OCI-LY3 (cell line): ENCODE measurements at regions not wholly inside any gene's neighbourhood (a gene's known extent, or its start where the extent isn't known, plus 50 kb on each side); places are given as distances from the start of the nearest gene placed in this dataset.
"Not testable (repeated sequence)": the region's sequence is repeated elsewhere in the genome, so short reads cannot be mapped to it uniquely, and the experiment has no call there.

Experiments
- H2AFZ ChIP-seq: fragments of 200-600, 300-600 bp; shearing (Covaris generic); 2 replicates; pipeline ENCODE4 v1.6.0; 2014; ENCODE audit warnings: antibody characterized with exemption, low read depth, low read length
- H3K27ac ChIP-seq: fragments of 200-600, 300-600 bp; sonication (generic); 2 replicates; pipeline ENCODE4 v1.5.1; 2014; ENCODE audit warnings: mild to moderate bottlenecking, low read length, moderate library complexity, mixed read lengths
- H3K27me3 ChIP-seq: fragments of 200-600, 300-600 bp; sonication (generic); 2 replicates; pipeline ENCODE4 v1.6.1; 2014; ENCODE audit warnings: low read depth, low read length, mixed read lengths
- H3K36me3 ChIP-seq: fragments of 200-600, 300-600 bp; sonication (generic); replicated peaks from 2 replicates; pipeline ENCODE3; 2014; ENCODE audit warnings: low read depth, low read length, mixed read lengths
- H3K4me1 ChIP-seq: fragments of 300-600, 200-600 bp; sonication (generic); 2 replicates; pipeline ENCODE4 v1.6.1; 2014; ENCODE audit warnings: low read length, mixed read lengths
- H3K4me2 ChIP-seq: fragments of 200-600, 300-600 bp; sonication (generic); 2 replicates; pipeline ENCODE4 v1.6.1; 2014; ENCODE audit warnings: low read length, mixed read lengths
- H3K4me3 ChIP-seq: fragments of 300-600, 200-600 bp; sonication (generic); 2 replicates; pipeline ENCODE4 v1.5.1; 2014; ENCODE audit warnings: antibody characterized with exemption, mild to moderate bottlenecking, low read length, moderate library complexity
- H3K79me2 ChIP-seq: fragments of 300-600, 200-600 bp; shearing (Covaris generic); 2 replicates; pipeline ENCODE4 v1.6.1; 2014; ENCODE audit warnings: mild to moderate bottlenecking, low read length, mixed read lengths
- H3K9ac ChIP-seq: fragments of 300-600, 200-600 bp; shearing (Covaris generic); 2 replicates; pipeline ENCODE4 v1.6.0; 2014; ENCODE audit warnings: mild to moderate bottlenecking, low read length, moderate library complexity
- H3K9me3 ChIP-seq: fragments of 200-600, 300-600 bp; shearing (Covaris generic); 2 replicates; pipeline ENCODE4 v1.6.1; 2014; ENCODE audit warnings: low read length, mixed read lengths; ENCODE audit not compliant: insufficient read depth
- H4K20me1 ChIP-seq: fragments of 200-600, 300-600 bp; sonication (generic); 2 replicates; pipeline ENCODE4 v1.6.1; 2016; ENCODE audit warnings: low read length, mixed read lengths; ENCODE audit not compliant: insufficient read depth
- CTCF ChIP-seq: fragments of 200-600, 300-600 bp; sonication (generic); IDR thresholded peaks from 2 replicates; pipeline ENCODE4 v1.5.1; 2014; ENCODE audit warnings: antibody characterized with exemption, low read length, low read depth
- EZH2phosphoT487 ChIP-seq: fragments of 200-600 bp; shearing (Covaris generic); IDR thresholded peaks from 2 replicates; pipeline ENCODE4 v1.6.1; 2018; ENCODE audit warnings: antibody characterized with exemption, mixed run types, low read depth

DNA sequence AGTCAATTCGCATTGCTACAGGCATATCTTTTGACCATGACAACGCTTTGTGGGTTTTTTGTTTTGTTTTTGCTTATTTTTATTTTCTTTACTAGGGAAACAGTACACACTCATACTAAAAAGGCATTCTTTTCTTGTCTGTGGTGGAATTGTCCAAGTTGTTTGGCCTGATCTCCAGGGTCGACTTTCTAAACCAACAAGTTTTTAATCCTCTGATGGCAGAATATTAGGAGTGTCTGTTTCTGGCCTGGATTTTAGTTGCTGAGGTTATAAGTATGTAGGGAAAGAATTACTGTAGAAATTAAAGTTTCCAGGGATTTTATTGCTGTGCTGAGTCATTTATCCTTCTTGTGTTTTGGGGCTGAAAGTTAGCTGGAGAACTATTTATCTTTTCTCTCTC lies 218.5 kb downstream of the TAF11L14 start:
- no peaks in the 10 kb centered on the region for H3K4me1 ChIP-seq
- no peaks in the 10 kb centered on the region for H3K27me3 ChIP-seq
- H3K36me3 ChIP-seq = no peaks in the 10 kb centered on the region
- H2AFZ ChIP-seq = no peak overlapping the region
- no peak overlapping the region for H3K9ac ChIP-seq
- H3K27ac ChIP-seq = no peak overlapping the region
- no peaks in the 10 kb centered on the region for H3K9me3 ChIP-seq
- no peak overlapping the region for H3K4me3 ChIP-seq
- no peaks in the 10 kb centered on the region for H3K79me2 ChIP-seq
- H3K4me2 ChIP-seq = no peak overlapping the region
- no peaks in the 10 kb centered on the region for H4K20me1 ChIP-seq
- no peak for TF ChIP-seq CTCF
- no peak for TF ChIP-seq EZH2phosphoT487

- Histone ChIP-seq H3K4me1 (no peaks in the 10 kb centered on the region), H3K9ac (no peak overlapping the region), H3K36me3 (no peaks in the 10 kb centered on the region), H2AFZ (no peak overlapping the region), H3K79me2 (no peaks in the 10 kb centered on the region), H3K27ac (no peak overlapping the region), H3K4me3 (no peak overlapping the region), H4K20me1 (no peaks in the 10 kb centered on the region), H3K9me3 (no peaks in the 10 kb centered on the region), H3K27me3 (no peaks in the 10 kb centered on the region), H3K4me2 (no peak overlapping the region)
- TF ChIP-seq EZH2phosphoT487 (no peak), CTCF (no peak)
Measured at GRCh38 chr5:17854901-17855300, 220.6 kb downstream of the TAF11L14 start.

DNA sequence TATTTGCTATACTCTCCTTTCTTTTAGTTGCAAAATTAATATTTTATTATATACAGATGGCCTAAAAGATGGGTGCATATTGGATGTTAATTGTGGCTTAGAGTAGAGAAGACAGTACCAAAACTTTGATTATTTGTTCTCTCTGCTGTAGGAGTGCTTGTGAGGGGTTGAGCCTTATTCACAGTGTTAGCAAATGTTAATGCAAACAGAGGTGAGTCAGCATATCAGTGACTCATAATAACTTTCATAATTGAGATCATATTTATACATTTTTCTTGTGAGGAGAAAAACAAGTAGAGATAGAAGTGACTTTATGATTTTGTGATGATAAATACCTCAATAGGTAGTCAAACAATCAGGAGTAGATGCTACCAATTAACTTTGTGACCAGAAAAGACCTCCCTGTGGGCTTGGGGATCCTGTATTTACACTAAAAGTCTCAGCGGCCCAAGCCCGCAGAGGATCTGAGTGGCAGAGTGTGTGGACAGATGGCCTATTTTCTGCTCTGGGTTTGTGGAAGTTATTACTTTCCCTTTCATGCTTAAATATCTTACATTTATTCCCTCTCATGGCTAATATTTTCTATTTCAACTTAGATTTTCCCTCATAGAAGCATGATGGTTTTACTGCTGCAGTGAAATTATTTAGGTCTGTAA lies 226.5 kb downstream of the TAF11L14 start:
- H3K27ac ChIP-seq = no peak overlapping the region
- H3K27me3 ChIP-seq = no peaks in the 10 kb centered on the region
- no peak overlapping the region for H2AFZ ChIP-seq

DNA sequence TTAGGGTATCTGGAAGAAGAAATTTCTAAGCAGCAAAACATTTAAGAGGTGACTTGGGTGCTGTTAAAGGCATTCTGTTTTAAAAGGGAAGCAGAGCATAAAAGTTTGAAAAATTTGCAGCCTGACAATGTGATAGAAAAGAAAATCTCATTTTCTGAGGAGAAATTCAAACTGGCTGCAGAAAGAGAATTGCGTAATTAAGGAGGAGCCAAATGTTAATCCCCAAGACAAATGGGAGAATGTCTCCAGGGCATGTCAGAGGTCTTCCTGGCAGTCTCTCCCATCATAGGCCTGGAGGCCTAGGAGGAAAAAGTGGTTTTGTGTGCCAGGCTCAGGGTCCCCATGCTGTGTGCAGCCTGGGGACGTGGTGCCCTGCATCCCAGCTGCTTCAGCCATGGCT lies 230.6 kb downstream of the TAF11L14 start:
- H3K79me2 ChIP-seq, H3K4me1 ChIP-seq, H2AFZ ChIP-seq, H3K27me3 ChIP-seq, H4K20me1 ChIP-seq, H3K27ac ChIP-seq, H3K9ac ChIP-seq, H3K36me3 ChIP-seq, H3K4me2 ChIP-seq, H3K4me3 ChIP-seq, H3K9me3 ChIP-seq: not testable (repeated sequence)

More for the DNA sequence above, 226.5 kb downstream of the TAF11L14 start:
- no peak overlapping the region for H3K4me3 ChIP-seq
- H3K9me3 ChIP-seq = no peaks in the 10 kb centered on the region
- TF ChIP-seq EZH2phosphoT487 (no peak), CTCF (no peak)
- H3K36me3 ChIP-seq = no peaks in the 10 kb centered on the region
- H3K4me2 ChIP-seq = no peak overlapping the region
- H3K79me2 ChIP-seq = no peaks in the 10 kb centered on the region
- H4K20me1 ChIP-seq = no peaks in the 10 kb centered on the region
- no peak overlapping the region for H3K9ac ChIP-seq
- no peaks in the 10 kb centered on the region for H3K4me1 ChIP-seq

DNA sequence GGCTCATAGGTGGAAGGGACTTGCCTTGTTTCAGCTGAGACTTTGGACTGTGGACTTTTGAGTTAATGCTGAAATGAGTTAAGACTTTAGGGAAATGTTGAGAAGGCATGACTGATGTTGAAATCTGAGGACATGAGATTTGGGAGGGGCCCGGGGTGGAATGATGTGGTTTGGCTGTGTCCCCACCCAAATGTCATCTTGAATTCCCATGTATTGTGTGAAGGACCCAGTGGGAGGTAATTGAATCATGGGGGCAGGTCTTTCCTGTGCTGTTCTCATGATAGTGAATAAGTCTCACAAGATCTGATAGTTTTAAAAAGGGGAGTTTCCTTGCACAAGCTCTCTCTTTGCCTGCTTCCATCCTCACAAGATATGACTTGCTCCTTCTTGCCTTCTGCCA lies 231.7 kb downstream of the TAF11L14 start:
- H3K36me3 ChIP-seq, H3K4me2 ChIP-seq, H3K9ac ChIP-seq, H3K4me1 ChIP-seq, H3K4me3 ChIP-seq, H3K79me2 ChIP-seq, H3K9me3 ChIP-seq, H4K20me1 ChIP-seq, H2AFZ ChIP-seq, H3K27me3 ChIP-seq, H3K27ac ChIP-seq: not testable (repeated sequence)
